Activated CD8-positive, alpha-beta T cell treated with anti-CD3 and anti-CD28 coated beads for 36 hours (primary cell): ENCODE measurements at regions not wholly inside any gene's neighbourhood (a gene's known extent, or its start where the extent isn't known, plus 50 kb on each side); places are given as distances from the start of the nearest gene placed in this dataset.
"Not testable (repeated sequence)": the region's sequence is repeated elsewhere in the genome, so short reads cannot be mapped to it uniquely, and the experiment has no call there.

ENCODE experiments used
- ATAC-seq: fragments of 200-7000 bp; cut with Tn5 transposase; one replicate; pipeline ENCODE4 v1.10.0; 2021; ENCODE audit warnings: mild to moderate bottlenecking, moderate library complexity
- CTCF ChIA-PET: fragments of 350-600 bp; sonication (Branson Sonifier 250); formaldehyde crosslinking; loops from one replicate; lab custom pipeline; 2021; ENCODE audit warnings: antibody characterized with exemption; lab: Charles Lee
- POLR2A ChIA-PET: fragments of 350-600 bp; sonication (Branson Sonifier 250); formaldehyde crosslinking; loops from one replicate; lab custom pipeline; 2021; ENCODE audit warnings: antibody characterized with exemption; lab: Charles Lee
- DNase-seq: peaks from one replicate; pipeline ENCODE4 v3.0.0-alpha.2; 2020
- H3K27ac Mint-ChIP-seq: one replicate; pipeline ENCODE4 v1.8.0; 2021; ENCODE audit warnings: mild to moderate bottlenecking, mixed read lengths
- H3K27me3 Mint-ChIP-seq: one replicate; pipeline ENCODE4 v1.8.0; 2021; ENCODE audit warnings: mixed read lengths
- H3K36me3 Mint-ChIP-seq: one replicate; pipeline ENCODE4 v1.8.0; 2021; ENCODE audit warnings: low read depth, mixed read lengths
- H3K4me1 Mint-ChIP-seq: one replicate; pipeline ENCODE4 v1.8.0; 2021; ENCODE audit warnings: low read depth, mixed read lengths
- H3K4me3 Mint-ChIP-seq: one replicate; pipeline ENCODE4 v1.8.0; 2021; ENCODE audit warnings: mild to moderate bottlenecking, moderate library complexity, mixed read lengths
- H3K9me3 Mint-ChIP-seq: one replicate; pipeline ENCODE4 v1.8.0; 2021; ENCODE audit warnings: mixed read lengths
- intact Hi-C: fragments of 100-400 bp; cut with micrococcal nuclease; formaldehyde crosslinking; loops from one replicate; pipeline ENCODE4 v1.10.0; 2022
- TF ChIP-seq, protein P1 (sequence below): fragments of 200-600 bp; IDR thresholded peaks from one replicate; pipeline ENCODE4 v1.8.0; 2022; ENCODE audit warnings: antibody characterized with exemption, mild to moderate bottlenecking

DNA sequence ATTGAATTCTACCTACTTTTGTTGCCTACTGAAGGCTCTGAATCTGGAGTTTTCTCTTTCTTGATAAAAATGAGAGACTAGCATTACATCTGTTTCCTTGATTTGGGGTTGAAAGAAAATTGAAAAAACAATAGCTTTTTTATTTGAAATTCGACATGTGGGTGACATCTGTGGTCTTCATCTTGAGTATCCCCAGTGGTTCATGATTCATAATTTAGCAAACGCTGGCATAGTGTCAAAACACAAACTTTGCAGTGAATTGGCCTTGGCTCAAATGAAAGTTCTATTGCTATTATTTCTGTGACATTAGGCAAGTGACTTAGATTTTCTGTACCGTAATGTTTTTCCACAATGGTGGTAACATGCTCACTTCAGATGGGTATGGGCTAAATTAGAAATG lies 747.6 kb downstream of the PCDH7 start:
- Mint-ChIP-seq H3K9me3 (peaks cover 11% of the 10 kb centered on the region), H3K36me3 (no peaks in the 10 kb centered on the region), H3K4me1 (no peaks in the 10 kb centered on the region), H3K27ac (no peak overlapping the region), H3K27me3 (no peaks in the 10 kb centered on the region), H3K4me3 (no peak overlapping the region)
- intact Hi-C loops: no loop called here
- DNase-seq (no peak), ATAC-seq (no peak)
- CTCF ChIA-PET: no interaction called here
- POLR2A ChIA-PET: no interaction called here
- TF ChIP-seq, protein P1, sequence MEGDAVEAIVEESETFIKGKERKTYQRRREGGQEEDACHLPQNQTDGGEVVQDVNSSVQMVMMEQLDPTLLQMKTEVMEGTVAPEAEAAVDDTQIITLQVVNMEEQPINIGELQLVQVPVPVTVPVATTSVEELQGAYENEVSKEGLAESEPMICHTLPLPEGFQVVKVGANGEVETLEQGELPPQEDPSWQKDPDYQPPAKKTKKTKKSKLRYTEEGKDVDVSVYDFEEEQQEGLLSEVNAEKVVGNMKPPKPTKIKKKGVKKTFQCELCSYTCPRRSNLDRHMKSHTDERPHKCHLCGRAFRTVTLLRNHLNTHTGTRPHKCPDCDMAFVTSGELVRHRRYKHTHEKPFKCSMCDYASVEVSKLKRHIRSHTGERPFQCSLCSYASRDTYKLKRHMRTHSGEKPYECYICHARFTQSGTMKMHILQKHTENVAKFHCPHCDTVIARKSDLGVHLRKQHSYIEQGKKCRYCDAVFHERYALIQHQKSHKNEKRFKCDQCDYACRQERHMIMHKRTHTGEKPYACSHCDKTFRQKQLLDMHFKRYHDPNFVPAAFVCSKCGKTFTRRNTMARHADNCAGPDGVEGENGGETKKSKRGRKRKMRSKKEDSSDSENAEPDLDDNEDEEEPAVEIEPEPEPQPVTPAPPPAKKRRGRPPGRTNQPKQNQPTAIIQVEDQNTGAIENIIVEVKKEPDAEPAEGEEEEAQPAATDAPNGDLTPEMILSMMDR: no peak

DNA sequence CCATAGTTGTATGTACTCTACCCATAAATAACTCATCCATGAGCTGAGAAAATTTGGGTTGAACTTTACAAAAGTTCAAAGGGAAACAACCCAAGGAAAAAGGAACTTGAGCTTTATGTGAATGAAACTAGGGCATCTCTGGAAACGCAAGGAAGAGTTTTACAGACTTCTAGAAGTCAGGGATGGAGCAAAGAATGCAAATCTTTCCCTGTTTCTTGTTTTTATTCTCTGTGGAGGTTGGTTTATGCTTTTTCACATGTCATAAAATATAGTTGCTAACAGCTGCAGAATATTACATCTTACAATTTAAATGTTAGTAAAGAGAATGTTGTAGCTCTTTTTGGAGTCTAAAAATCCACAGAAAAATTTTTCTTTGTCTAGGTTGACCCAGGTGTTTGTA lies 754.1 kb downstream of the PCDH7 start:
- ATAC-seq (no peak), DNase-seq (no peak)
- H3K36me3 Mint-ChIP-seq: no peaks in the 10 kb centered on the region
- ChIA-PET CTCF (no interaction called here), POLR2A (no interaction called here)
- TF ChIP-seq, protein P1: no peak
- intact Hi-C loops: no loop called here
- H3K27ac Mint-ChIP-seq: no peak overlapping the region
- no peak overlapping the region for H3K4me3 Mint-ChIP-seq
- peaks cover 19% of the 10 kb centered on the region for H3K9me3 Mint-ChIP-seq
- H3K27me3 Mint-ChIP-seq: no peaks in the 10 kb centered on the region
- no peaks in the 10 kb centered on the region for H3K4me1 Mint-ChIP-seq

DNA sequence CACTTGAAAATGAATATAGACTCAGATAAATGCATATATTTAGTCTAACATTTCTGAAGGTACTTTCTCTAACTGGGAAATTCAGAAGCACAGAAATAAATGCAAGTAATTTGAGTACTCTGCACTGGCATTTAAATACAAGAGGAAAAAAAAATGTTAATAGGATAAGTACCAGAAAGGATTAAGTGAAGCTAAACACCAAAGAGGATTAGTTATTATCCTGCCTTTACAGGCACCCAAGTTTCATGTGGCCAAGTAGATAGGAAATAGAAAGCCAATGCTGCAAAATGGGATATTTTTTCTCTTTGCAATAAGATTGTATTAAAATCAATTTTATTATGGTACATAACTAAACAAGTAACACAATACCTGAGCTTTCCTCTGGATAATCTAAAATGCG lies 762.5 kb downstream of the PCDH7 start:
- ATAC-seq: no peak
- Mint-ChIP-seq H3K4me3 (no peak overlapping the region), H3K9me3 (peaks cover 7% of the 10 kb centered on the region), H3K36me3 (no peaks in the 10 kb centered on the region), H3K27ac (no peak overlapping the region), H3K27me3 (no peaks in the 10 kb centered on the region), H3K4me1 (no peaks in the 10 kb centered on the region)
- TF ChIP-seq, protein P1: no peak
- intact Hi-C loops: no loop called here
- ChIA-PET POLR2A (no interaction called here), CTCF (no interaction called here)
- DNase-seq: no peak

DNA sequence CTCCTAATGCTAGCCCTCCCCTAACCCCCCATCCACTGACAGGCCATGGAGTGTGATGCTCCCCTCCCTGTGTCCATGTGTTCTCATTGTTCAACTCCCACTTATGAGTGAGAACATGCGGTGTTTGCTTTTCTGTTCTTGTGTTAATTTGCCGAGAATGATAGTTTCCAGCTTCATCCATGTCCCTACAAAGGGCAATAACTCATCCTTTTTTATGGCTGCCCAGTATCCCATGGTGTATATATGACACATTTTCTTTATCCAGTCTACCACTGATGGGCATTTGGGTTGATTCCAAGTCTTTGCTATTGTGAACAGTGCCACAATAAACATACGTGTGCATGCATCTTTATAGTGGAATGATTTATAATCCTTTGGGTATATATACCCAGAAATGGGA lies 779.0 kb downstream of the PCDH7 start:
- H3K36me3 Mint-ChIP-seq, H3K4me3 Mint-ChIP-seq, H3K4me1 Mint-ChIP-seq, CTCF ChIA-PET, H3K27ac Mint-ChIP-seq, DNase-seq, POLR2A ChIA-PET, ATAC-seq, H3K27me3 Mint-ChIP-seq, intact Hi-C loops: not testable (repeated sequence)
- peaks cover 10% of the 10 kb centered on the region for H3K9me3 Mint-ChIP-seq

DNA sequence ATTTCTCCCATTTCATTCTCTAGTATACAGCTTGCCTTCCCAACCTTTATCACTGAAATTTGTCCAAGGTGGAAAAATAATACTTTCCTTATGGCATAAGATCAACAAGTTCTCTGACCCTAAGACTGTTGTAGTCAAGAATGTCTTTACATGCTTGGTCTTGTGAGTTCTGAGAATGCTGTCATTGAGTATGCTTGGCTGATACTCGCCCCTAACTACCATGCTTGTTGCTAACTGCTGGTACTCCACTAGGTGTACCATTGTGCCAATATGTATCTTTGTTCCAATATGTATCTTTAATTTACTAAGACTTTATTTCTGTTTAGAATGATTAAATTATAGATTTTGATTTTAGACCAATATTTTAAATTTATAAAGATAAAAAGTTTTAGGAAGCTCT lies 796.4 kb downstream of the PCDH7 start:
- H3K27me3 Mint-ChIP-seq: no peaks in the 10 kb centered on the region
- ChIA-PET POLR2A (no interaction called here), CTCF (no interaction called here)
- H3K4me3 Mint-ChIP-seq: no peak overlapping the region
- intact Hi-C loops: no loop called here
- H3K27ac Mint-ChIP-seq: no peak overlapping the region
- TF ChIP-seq, protein P1: no peak
- H3K36me3 Mint-ChIP-seq: no peaks in the 10 kb centered on the region
- no peak for DNase-seq
- H3K9me3 Mint-ChIP-seq: peaks cover 5% of the 10 kb centered on the region
- no peaks in the 10 kb centered on the region for H3K4me1 Mint-ChIP-seq
- no peak for ATAC-seq

DNA sequence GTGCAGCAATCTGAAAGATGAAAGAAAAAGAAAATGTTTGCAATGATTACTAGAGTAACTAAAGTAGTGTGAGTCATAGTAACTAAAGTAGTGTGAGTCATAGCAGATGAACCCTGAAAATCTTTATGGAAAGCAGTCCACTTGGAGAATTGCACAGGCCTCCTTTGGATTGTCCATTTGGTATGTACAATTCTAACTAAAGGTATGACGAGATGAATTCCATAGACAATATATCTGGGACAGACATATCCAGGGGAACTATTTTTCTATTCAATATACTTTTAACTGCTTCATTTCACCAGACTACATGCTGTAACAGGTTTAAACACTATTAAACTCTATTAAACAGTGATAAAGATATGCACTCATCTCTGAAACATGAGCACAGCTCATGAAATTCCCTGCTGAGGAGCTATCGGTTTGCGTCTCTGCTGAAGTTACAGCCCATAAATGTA lies 798.7 kb downstream of the PCDH7 start:
- Mint-ChIP-seq H3K36me3 (no peaks in the 10 kb centered on the region), H3K9me3 (peaks cover 8% of the 10 kb centered on the region), H3K27ac (no peak overlapping the region), H3K4me1 (no peaks in the 10 kb centered on the region), H3K27me3 (no peaks in the 10 kb centered on the region), H3K4me3 (no peak overlapping the region)
- CTCF ChIA-PET: no interaction called here
- intact Hi-C loops: no loop called here
- DNase-seq: no peak
- TF ChIP-seq, protein P1: no peak
- no peak for ATAC-seq
- POLR2A ChIA-PET: no interaction called here
